Hematopoietic multipotent progenitor cell treated with erythropoietin and hydrocortisone succinate and interleukin-3 and kit ligand, for 6 days (in vitro differentiated cells): ENCODE measurements at regions not wholly inside any gene's neighbourhood (a gene's known extent, or its start where the extent isn't known, plus 50 kb on each side); places are given as distances from the start of the nearest gene placed in this dataset.
A peak's percentile ranks its signal among the peaks of the same experiment; 100 is the strongest.
"Not testable (repeated sequence)": the region's sequence is repeated elsewhere in the genome, so short reads cannot be mapped to it uniquely, and the experiment has no call there.

Experiments used
- DNase-seq: peaks from one replicate; pipeline ENCODE4 v3.0.0-alpha.2; 2015

- no peak for DNase-seq
These were observed 202.9 kb downstream of the USP25 start for GRCh38 chr21:15932726-15933125.

- DNase-seq = no peak
These were observed 205.7 kb downstream of the USP25 start for GRCh38 chr21:15935530-15935929.

GRCh38 chr21:15943009-15943666 lies 213.4 kb downstream of the USP25 start:
- no peak for DNase-seq

GRCh38 chr21:15947677-15948076 lies 217.9 kb downstream of the USP25 start:
- DNase-seq = no peak

GRCh38 chr21:15953551-15954116 lies 223.9 kb downstream of the USP25 start:
- DNase-seq = no peak

- DNase-seq = no peak
These were observed 234.6 kb downstream of the USP25 start for GRCh38 chr21:15964236-15964855.

GRCh38 chr21:15966231-15966630 lies 236.4 kb downstream of the USP25 start:
- no peak for DNase-seq

- no peak for DNase-seq
These were observed 236.9 kb downstream of the USP25 start for GRCh38 chr21:15966651-15967050.

GRCh38 chr21:15967661-15968060 lies 237.9 kb downstream of the USP25 start:
- DNase-seq = no peak

DNA sequence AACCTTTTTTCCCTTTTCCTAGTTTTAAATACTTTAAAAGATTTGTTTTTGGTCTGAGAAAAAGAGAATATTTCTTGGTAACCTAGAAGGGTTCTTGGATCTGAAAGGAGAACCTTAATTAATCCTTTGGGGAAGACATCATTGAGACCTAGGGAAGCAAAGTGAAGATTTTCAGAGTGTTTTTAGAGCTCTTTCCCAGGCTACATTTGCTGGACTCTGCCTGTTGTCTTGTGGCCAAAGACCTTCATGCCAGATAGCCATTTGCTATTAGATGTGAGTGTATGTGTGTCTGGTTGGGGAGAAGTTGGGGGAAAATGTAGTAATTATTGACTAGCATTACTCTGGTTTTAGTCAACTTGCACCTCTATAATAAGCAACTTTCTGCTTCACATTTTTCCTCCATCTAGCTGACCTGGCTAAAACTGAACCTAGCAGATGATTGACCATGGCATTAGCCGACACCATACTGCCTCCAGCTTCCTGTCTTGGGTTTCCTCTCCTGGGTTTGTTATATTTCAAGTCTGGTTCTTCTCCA lies 239.1 kb downstream of the USP25 start:
- DNase-seq = no peak

GRCh38 chr21:15976807-15977206 lies 247.0 kb downstream of the USP25 start:
- DNase-seq = peak; percentile 13

- DNase-seq = no peak
These were observed 248.5 kb downstream of the USP25 start for GRCh38 chr21:15978215-15978738.

DNA sequence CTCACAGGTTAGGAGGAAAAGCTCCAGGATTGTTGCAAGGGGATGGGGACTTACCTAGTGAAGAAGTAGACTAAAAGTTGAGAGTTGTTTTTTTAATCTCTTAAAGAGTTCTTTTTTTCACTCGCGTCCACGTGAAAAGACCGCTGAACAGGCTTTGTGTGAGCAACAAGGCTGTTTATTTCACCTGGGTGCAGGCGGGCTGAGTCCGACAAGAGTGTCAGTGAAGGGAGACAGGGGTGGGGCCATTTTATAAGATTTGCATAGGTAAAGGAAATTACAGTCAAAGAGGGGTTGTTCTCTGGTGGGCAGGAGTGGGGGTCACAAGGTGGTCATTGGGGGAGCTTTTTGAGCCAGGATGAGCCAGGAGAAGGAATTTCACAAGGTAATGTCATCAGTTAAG lies 249.7 kb downstream of the USP25 start:
- DNase-seq = not testable (repeated sequence)

- no peak for DNase-seq
These were observed 256.5 kb downstream of the USP25 start for GRCh38 chr21:15986277-15986676.

GRCh38 chr21:15992171-15992570 lies 262.4 kb downstream of the USP25 start:
- DNase-seq = no peak

DNA sequence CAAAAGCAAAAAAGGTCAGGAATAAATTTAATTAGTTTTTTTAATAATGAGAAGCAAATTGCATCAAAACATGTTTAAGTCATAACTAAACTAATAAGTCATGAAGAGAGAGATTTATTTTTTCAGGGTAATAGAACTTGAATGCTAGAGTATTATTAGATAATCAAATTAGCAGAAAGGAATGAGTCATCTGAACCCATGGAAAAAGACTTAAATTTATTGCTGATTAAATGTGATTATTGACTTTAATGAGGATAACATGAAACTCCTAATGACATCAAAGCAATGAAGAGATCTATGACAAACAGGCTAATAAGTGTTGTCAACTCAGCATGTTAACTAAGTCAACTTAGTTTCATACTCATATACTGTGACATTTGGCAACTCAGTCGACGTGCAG lies 264.2 kb downstream of the USP25 start:
- no peak for DNase-seq

DNA sequence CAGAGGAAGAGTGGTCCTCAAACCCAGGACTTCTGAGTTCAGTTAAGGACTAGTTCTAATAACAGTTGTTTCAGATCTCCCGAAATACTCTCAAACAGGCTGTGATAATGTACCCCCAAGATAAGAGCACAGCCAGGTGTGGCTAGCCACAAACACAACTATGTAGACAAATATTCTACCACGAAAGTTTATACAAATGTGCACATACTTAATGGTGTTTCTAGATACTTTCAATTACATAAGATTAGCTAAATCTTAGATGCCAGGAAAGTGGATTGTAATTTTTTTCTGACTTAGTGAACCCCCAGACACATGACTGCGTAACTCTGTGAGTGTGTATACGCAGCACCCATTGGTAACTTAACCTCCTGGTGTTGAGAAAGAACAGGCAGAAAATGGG lies 270.0 kb downstream of the USP25 start:
- no peak for DNase-seq

GRCh38 chr21:16002874-16003466 lies 273.2 kb downstream of the USP25 start:
- peak; percentile 25 for DNase-seq

GRCh38 chr21:16004086-16004485 lies 274.3 kb downstream of the USP25 start:
- DNase-seq = no peak

GRCh38 chr21:16004523-16004922 lies 274.7 kb downstream of the USP25 start:
- no peak for DNase-seq

- no peak for DNase-seq
These were observed 276.2 kb downstream of the USP25 start for GRCh38 chr21:16005996-16006395.

DNA sequence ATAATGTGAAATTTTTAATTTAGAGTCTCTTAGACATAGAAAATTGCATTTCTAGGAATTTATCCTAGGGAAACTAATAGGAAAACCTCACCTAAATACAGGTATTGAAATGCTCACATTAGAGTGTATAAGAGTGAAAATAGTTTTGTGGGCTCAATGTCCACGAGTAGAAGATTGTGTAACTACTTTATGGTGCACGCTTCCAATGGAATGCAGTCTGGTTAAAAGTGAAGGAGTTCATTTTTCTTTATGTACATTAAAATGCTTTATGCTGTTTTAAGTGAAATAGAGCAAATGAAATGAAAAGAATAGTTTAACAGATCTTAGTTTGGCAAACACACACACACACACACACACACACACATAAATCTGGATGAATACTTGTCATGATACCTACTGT lies 278.2 kb downstream of the USP25 start:
- DNase-seq = no peak

DNA sequence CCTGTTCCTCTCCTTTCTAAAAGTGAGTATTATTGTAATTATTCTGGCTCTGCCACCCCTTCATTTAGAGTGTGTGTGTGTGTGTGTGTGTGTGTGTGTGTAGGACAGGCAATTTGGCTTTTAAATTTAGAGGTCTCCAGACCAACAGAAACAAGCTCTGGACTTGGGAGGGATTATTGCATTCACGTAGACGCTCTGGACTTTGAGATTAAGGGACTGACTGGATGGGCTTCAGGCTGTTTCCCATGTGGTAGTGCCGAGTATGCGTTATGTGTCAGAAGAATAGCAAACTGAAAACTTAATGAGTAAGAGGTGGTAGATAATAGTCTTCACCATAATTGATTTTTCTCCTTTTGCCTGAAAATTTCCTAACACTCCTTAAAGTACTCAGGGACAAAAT lies 281.9 kb downstream of the USP25 start:
- DNase-seq = no peak

DNA sequence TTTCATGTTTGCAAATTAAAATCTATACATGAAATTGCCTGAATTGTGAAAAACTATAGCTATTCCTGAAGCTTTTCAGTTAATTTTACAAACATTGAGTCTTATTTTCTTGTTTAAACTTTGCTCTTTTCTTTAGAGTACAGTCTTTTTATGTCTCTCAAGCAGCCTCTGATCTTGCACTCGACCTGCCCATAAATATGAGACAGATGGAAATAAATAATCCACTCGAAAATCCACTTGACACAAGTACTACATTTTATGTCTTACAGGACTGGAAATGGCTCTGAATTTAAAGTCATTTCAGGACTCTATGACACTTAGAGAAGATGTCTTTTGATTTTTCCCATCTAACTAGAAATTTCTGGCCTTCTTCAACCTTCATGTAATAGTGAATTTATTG lies 283.8 kb downstream of the USP25 start:
- no peak for DNase-seq
